ENCODE measurements at regions not wholly inside any gene's neighbourhood (a gene's known extent, or its start where the extent isn't known, plus 50 kb on each side); places are given as distances from the start of the nearest gene placed in this dataset.

DNA sequence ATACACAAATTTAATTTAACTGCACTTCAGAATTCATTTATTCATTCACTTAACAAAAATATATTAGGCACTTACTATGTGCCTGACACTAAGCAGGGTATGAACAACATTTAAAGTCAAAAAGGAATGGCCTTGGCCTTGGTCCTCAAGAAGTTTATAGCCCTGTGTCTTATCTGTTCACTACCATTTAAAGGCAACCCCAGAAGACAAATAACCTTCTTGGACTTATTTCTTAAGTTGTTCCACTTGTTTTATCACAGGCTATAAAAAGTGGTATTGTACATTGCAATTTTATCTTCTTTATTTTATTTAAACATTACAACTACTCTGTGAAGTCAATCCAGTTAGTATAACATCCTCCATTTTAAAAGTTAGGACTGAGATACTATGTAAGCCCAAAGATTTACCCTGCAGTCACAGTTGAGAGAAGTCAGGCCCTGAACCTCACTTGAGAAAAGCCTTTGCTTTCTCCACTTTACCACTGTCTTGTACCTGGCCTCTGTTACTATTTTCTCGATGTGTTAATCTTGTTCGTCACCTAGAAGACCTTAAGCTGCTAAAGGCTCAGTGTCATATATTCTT is 305.6 kb upstream of the DIPK2B start:
- TF ChIP-seq POLR2A (IDR thresholded peaks at IDR 0.05; ENCODE audit: low read depth, low read length) (no peak), POLR2AphosphoS5 (IDR thresholded peaks at IDR 0.05; ENCODE audit: insufficient read depth, low read depth, low read length) (no peak), CTCF (IDR thresholded peaks at IDR 0.05; ENCODE audit: extremely low read depth in 1 of 2, insufficient read depth in 1 of 2, low read depth in 1 of 2, low read length in 2 of 2) (no peak), MYC (IDR thresholded peaks at IDR 0.05; ENCODE audit: low read depth, low read length) (no peak)
- TF ChIP-seq, protein P1, sequence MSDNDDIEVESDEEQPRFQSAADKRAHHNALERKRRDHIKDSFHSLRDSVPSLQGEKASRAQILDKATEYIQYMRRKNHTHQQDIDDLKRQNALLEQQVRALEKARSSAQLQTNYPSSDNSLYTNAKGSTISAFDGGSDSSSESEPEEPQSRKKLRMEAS (IDR thresholded peaks at IDR 0.05; ENCODE audit: insufficient read depth, insufficient read length), result no peak
